Activated CD8-positive, alpha-beta T cell treated with anti-CD3 and anti-CD28 coated beads for 36 hours (primary cell): ENCODE measurements at regions not wholly inside any gene's neighbourhood (a gene's known extent, or its start where the extent isn't known, plus 50 kb on each side); places are given as distances from the start of the nearest gene placed in this dataset.

ENCODE experiments used
- ATAC-seq: fragments of 200-7000 bp; cut with Tn5 transposase; one replicate; pipeline ENCODE4 v1.10.0; 2021; ENCODE audit warnings: mild to moderate bottlenecking, moderate library complexity
- CTCF ChIA-PET: fragments of 350-600 bp; sonication (Branson Sonifier 250); formaldehyde crosslinking; loops from one replicate; lab custom pipeline; 2021; ENCODE audit warnings: antibody characterized with exemption; lab: Charles Lee
- POLR2A ChIA-PET: fragments of 350-600 bp; sonication (Branson Sonifier 250); formaldehyde crosslinking; loops from one replicate; lab custom pipeline; 2021; ENCODE audit warnings: antibody characterized with exemption; lab: Charles Lee
- DNase-seq: peaks from one replicate; pipeline ENCODE4 v3.0.0-alpha.2; 2020
- H3K27ac Mint-ChIP-seq: one replicate; pipeline ENCODE4 v1.8.0; 2021; ENCODE audit warnings: mild to moderate bottlenecking, mixed read lengths
- H3K27me3 Mint-ChIP-seq: one replicate; pipeline ENCODE4 v1.8.0; 2021; ENCODE audit warnings: mixed read lengths
- H3K36me3 Mint-ChIP-seq: one replicate; pipeline ENCODE4 v1.8.0; 2021; ENCODE audit warnings: low read depth, mixed read lengths
- H3K4me1 Mint-ChIP-seq: one replicate; pipeline ENCODE4 v1.8.0; 2021; ENCODE audit warnings: low read depth, mixed read lengths
- H3K4me3 Mint-ChIP-seq: one replicate; pipeline ENCODE4 v1.8.0; 2021; ENCODE audit warnings: mild to moderate bottlenecking, moderate library complexity, mixed read lengths
- H3K9me3 Mint-ChIP-seq: one replicate; pipeline ENCODE4 v1.8.0; 2021; ENCODE audit warnings: mixed read lengths
- intact Hi-C: fragments of 100-400 bp; cut with micrococcal nuclease; formaldehyde crosslinking; loops from one replicate; pipeline ENCODE4 v1.10.0; 2022
- TF ChIP-seq, protein P1 (sequence below): fragments of 200-600 bp; IDR thresholded peaks from one replicate; pipeline ENCODE4 v1.8.0; 2022; ENCODE audit warnings: antibody characterized with exemption, mild to moderate bottlenecking

DNA sequence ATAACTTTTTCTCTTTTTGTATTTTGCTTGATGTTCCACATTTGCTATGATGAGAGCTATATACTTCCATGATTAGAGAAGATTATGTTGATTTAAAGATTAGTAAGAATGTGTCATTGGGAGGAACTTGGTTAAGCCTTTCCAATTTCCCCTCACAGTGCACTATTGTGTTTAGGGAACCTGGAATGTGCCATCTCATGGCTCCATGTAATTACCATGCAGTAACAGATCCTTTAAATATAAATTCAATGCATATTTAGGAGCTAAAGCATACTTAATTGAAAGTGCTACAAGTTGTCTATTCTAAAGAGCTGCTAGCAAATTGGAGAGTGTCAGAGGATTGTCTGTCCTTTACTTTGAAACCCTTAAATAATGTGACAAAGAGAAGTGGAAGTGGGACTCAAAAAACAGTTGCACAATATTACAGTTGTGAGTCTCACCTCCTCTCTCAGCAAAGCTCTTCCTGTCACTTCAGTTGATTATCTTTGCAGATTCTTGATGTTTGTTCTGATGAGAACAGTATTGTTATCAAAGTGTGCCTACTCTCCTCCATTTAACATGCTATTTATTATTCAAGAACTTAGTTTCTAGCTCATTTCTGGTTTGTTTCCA lies 1162.7 kb upstream of the ZEB2 start:
- intact Hi-C loops = no loop called here
- H3K36me3 Mint-ChIP-seq = no peaks in the 10 kb centered on the region
- no peak overlapping the region for H3K4me3 Mint-ChIP-seq
- ATAC-seq (no peak), DNase-seq (no peak)
- H3K27me3 Mint-ChIP-seq = no peaks in the 10 kb centered on the region
- no peak overlapping the region for H3K27ac Mint-ChIP-seq
- ChIA-PET POLR2A (no interaction called here), CTCF (interaction anchor here (1.7 kb wide), 1 partner anchor 9 kb away, joined by 5 read pairs; no protein-coding TSS in a partner anchor)
- H3K4me1 Mint-ChIP-seq = no peaks in the 10 kb centered on the region
- TF ChIP-seq, protein P1, sequence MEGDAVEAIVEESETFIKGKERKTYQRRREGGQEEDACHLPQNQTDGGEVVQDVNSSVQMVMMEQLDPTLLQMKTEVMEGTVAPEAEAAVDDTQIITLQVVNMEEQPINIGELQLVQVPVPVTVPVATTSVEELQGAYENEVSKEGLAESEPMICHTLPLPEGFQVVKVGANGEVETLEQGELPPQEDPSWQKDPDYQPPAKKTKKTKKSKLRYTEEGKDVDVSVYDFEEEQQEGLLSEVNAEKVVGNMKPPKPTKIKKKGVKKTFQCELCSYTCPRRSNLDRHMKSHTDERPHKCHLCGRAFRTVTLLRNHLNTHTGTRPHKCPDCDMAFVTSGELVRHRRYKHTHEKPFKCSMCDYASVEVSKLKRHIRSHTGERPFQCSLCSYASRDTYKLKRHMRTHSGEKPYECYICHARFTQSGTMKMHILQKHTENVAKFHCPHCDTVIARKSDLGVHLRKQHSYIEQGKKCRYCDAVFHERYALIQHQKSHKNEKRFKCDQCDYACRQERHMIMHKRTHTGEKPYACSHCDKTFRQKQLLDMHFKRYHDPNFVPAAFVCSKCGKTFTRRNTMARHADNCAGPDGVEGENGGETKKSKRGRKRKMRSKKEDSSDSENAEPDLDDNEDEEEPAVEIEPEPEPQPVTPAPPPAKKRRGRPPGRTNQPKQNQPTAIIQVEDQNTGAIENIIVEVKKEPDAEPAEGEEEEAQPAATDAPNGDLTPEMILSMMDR = no peak
- H3K9me3 Mint-ChIP-seq = no peaks in the 10 kb centered on the region

DNA sequence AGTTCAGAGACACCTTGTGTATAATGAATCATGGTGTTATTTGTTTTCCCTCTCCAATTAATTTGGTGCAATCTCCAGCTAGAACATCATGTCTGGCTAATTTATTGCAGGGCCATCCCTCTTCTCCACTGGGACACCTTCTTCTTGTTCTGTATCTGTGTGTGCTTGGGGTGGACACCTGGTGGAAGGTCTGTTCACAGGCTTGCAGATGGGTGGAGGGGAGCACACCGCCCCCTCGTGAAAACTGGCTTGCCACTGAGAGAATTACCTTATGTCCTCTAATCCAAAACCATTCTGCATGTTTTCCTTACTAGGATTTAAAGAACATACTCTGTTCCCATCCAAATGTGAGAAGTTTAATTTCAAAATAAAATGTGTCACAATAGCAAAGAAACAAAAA lies 1160.4 kb upstream of the ZEB2 start:
- H3K4me1 Mint-ChIP-seq = no peaks in the 10 kb centered on the region
- CTCF ChIA-PET = no interaction called here

DNA sequence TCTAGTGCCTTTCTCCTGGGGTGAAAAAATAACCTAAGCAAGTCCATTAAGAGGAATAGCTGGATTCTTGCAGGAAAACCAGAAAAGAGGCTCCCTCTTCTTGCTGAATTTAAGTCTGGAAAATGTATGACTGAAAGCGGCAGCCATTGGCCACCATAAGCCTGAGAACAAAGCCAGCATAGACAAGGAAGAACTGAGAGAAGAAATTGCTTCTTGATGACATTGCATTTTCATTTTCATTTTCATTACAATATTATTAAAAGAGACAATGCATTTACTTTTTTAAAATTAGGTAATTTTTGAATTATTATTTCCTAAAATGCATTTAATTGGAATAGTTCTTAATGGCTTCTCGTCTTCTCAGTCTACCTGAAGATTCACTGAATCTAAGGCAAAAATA lies 1157.5 kb upstream of the ZEB2 start:
- no peak for DNase-seq
- intact Hi-C loops = no loop called here
- no peaks in the 10 kb centered on the region for H3K36me3 Mint-ChIP-seq

More for the DNA sequence above, 1160.4 kb upstream of the ZEB2 start:
- Mint-ChIP-seq H3K4me3 (no peak overlapping the region), H3K27me3 (no peaks in the 10 kb centered on the region), H3K36me3 (no peaks in the 10 kb centered on the region), H3K27ac (no peak overlapping the region), H3K9me3 (no peaks in the 10 kb centered on the region)
- ATAC-seq (no peak), DNase-seq (no peak)
- TF ChIP-seq, protein P1 = no peak
- intact Hi-C loops = no loop called here
- POLR2A ChIA-PET = no interaction called here

DNA sequence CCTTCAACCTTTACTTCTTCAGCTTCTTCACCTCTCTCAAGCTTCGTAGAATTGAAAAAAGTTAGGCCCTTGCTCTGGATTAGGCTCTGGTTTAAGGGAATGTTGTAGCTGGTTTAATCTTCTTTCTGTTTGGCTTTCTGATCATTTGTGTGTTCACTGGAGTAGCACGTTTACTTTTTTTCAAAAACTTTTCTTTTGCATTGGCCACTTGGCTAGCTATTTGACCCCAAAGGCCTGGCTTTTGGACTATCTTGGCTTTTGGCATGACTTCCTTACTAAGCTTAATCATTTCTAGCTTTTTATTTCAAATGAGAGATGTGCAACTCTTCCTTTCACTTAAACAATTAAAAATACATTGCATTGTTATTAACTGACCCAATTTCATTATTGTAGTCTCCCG lies 1154.8 kb upstream of the ZEB2 start:
- Mint-ChIP-seq H3K36me3 (no peaks in the 10 kb centered on the region), H3K4me3 (no peak overlapping the region), H3K27me3 (no peaks in the 10 kb centered on the region), H3K27ac (no peak overlapping the region), H3K9me3 (no peaks in the 10 kb centered on the region), H3K4me1 (no peaks in the 10 kb centered on the region)
- DNase-seq = no peak
- TF ChIP-seq, protein P1 = no peak
- intact Hi-C loops = no loop called here
- CTCF ChIA-PET = interaction anchor here (1.7 kb wide), 1 partner anchor 8 kb away, joined by 5 read pairs; no protein-coding TSS in a partner anchor
- ATAC-seq = no peak
- POLR2A ChIA-PET = no interaction called here

More for the DNA sequence above, 1157.5 kb upstream of the ZEB2 start:
- POLR2A ChIA-PET = no interaction called here
- CTCF ChIA-PET = no interaction called here
- no peaks in the 10 kb centered on the region for H3K9me3 Mint-ChIP-seq
- H3K27ac Mint-ChIP-seq = no peak overlapping the region
- H3K4me1 Mint-ChIP-seq = no peaks in the 10 kb centered on the region
- TF ChIP-seq, protein P1 = no peak
- H3K27me3 Mint-ChIP-seq = no peaks in the 10 kb centered on the region
- no peak for ATAC-seq
- no peak overlapping the region for H3K4me3 Mint-ChIP-seq

DNA sequence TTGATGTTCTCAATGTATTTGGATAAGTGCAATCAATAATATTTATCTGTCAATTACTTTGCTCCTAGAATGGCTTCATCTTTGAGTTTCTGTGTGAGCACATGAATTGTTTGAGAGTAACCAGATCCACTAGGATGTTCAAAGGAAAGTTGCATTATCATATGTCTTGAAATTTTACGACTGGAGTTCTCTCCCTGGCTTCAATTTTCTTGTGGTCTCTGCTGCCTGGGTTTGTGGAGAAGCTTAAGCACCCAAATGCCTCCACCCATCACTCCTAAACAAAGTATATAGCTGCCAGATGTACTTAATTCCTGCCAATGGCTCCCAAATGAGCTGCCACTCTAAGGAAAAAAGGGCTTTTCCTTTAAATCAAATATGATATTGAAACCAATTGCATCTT lies 1149.4 kb upstream of the ZEB2 start:
- Mint-ChIP-seq H3K9me3 (no peaks in the 10 kb centered on the region), H3K27ac (no peak overlapping the region), H3K4me1 (no peaks in the 10 kb centered on the region), H3K4me3 (no peak overlapping the region), H3K36me3 (no peaks in the 10 kb centered on the region), H3K27me3 (no peaks in the 10 kb centered on the region)
- TF ChIP-seq, protein P1 = no peak
- ChIA-PET POLR2A (no interaction called here), CTCF (no interaction called here)
- ATAC-seq (no peak), DNase-seq (no peak)
- intact Hi-C loops = no loop called here
